A673 (cell line): ENCODE measurements at regions not wholly inside any gene's neighbourhood (a gene's known extent, or its start where the extent isn't known, plus 50 kb on each side); places are given as distances from the start of the nearest gene placed in this dataset.

ENCODE experiments used
- EZH2 ChIP-seq: fragments of 200-600 bp; sonication (generic); IDR thresholded peaks from 2 replicates; pipeline ENCODE4 v1.6.1; 2017; ENCODE audit warnings: borderline replicate concordance, low read depth, mild to moderate bottlenecking, mixed read lengths, antibody characterized with exemption, low read length; ENCODE audit not compliant: poor library complexity, severe bottlenecking
- TF ChIP-seq, protein P1 (sequence below): fragments of 300-800, 200-600 bp; sonication (generic); conservative IDR thresholded peaks from 2 replicates; pipeline ENCODE4 v1.5.1; 2017; ENCODE audit warnings: low read depth, mild to moderate bottlenecking, antibody characterized with exemption, low read length, moderate library complexity, mixed read lengths

DNA sequence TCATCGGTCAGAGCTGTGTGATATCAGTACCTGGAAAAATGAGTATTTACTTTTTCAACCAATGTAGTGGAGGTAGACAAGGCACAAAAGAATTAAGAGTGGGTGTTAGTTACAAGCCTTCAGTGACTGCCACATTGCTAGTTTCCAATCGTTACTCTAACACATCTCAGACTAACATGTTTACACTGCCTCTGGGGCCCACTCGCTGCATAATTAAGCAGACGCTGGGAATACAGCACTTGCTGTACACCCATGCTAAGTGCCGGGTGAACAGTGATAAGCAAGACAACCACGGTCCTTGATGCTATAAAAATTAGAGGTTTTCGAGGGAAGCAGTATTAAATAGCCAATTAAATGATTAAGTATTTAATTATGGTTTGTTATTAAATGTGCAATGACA is 1147.6 kb downstream of the AACS start:
- TF ChIP-seq, protein P1, sequence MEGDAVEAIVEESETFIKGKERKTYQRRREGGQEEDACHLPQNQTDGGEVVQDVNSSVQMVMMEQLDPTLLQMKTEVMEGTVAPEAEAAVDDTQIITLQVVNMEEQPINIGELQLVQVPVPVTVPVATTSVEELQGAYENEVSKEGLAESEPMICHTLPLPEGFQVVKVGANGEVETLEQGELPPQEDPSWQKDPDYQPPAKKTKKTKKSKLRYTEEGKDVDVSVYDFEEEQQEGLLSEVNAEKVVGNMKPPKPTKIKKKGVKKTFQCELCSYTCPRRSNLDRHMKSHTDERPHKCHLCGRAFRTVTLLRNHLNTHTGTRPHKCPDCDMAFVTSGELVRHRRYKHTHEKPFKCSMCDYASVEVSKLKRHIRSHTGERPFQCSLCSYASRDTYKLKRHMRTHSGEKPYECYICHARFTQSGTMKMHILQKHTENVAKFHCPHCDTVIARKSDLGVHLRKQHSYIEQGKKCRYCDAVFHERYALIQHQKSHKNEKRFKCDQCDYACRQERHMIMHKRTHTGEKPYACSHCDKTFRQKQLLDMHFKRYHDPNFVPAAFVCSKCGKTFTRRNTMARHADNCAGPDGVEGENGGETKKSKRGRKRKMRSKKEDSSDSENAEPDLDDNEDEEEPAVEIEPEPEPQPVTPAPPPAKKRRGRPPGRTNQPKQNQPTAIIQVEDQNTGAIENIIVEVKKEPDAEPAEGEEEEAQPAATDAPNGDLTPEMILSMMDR = no peak
- TF ChIP-seq EZH2 = no peak
